ENCODE measurements at regions not wholly inside any gene's neighbourhood (a gene's known extent, or its start where the extent isn't known, plus 50 kb on each side); places are given as distances from the start of the nearest gene placed in this dataset.

DNA sequence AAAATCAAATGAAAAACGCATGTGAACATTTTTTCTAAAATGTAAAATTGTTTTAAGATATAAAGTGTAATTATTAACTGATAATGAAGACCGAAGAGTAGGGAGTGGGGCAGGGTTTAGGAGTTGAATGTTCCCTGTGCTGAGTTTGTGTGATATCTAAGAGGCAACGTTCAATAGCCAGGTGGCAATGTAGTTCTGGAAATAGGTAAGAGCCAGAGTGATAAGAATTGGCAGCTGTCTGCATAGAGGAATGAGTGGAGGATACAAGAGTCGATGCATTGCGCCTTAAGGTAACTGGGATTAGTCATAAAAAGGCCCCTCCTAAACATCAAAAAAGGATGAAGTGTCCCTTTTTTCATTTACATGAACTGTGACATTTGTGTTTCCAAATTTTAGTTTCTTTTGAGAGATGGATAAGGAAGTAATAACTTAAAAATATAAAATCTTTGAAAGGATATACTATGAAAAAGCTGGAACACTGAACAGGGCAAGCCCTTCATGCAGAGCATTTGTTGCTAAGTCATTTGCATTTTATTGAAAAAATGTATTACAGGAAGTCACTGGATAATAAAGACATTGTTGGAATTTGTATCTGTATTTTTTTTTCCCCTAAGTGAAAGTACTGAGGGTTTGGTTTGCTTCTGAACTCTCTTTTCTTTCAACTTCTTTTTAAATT is 659.3 kb downstream of the ACTL7B start:
- Histone ChIP-seq H3K36me3 (ENCODE audit: control insufficient read depth in 5 of 5, insufficient read depth in 5 of 5, low read length in 5 of 5) (no peaks in the 10 kb centered on the region), H3K27ac (ENCODE audit: low read depth, low read length) (no peak overlapping the region), H3K9me3 (ENCODE audit: control insufficient read depth in 5 of 5, low read length in 5 of 5) (peaks cover 0 to 5% (median 3%) of the 10 kb centered on the region in 5 donors), H3K4me3 (ENCODE audit: low read depth in 1 of 5, low read length in 5 of 5) (no peak overlapping the region), H3K9ac (ENCODE audit: low read length in 5 of 5) (no peak overlapping the region), H3K27me3 (ENCODE audit: control insufficient read depth in 5 of 5, insufficient read depth in 4 of 5, low read length in 5 of 5) (no peaks in the 10 kb centered on the region), H3K4me1 (ENCODE audit: control insufficient read depth in 5 of 5, insufficient read depth in 5 of 5, low read length in 5 of 5) (no peaks in the 10 kb centered on the region)

DNA sequence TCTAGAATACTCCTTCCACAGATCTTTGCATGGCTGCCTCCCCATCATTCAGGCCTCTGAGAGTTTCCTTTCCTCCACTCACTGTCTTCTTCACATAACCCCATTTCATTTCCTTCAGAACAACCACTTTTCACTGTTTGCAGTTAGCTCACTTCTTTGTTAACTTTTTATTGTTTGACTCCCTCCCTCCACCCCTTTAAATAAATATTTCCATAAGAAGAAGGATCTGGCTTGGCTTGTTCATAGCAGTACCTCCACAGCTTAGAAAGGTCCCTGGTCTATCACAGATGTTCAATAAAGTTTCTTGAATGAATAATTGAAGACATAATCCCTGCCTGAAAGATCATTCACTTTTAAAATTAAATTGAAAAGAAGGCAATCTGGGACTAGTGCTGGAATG is 661.6 kb downstream of the ACTL7B start:
- Histone ChIP-seq H3K9ac (ENCODE audit: low read length in 5 of 5) (no peak overlapping the region), H3K27ac (ENCODE audit: low read depth, low read length) (no peak overlapping the region), H3K4me3 (ENCODE audit: low read depth in 1 of 5, low read length in 5 of 5) (no peak overlapping the region), H3K36me3 (ENCODE audit: control insufficient read depth in 5 of 5, insufficient read depth in 5 of 5, low read length in 5 of 5) (no peaks in the 10 kb centered on the region), H3K9me3 (ENCODE audit: control insufficient read depth in 5 of 5, low read length in 5 of 5) (peaks cover 0 to under 1% (median 0%) of the 10 kb centered on the region in 5 donors), H3K4me1 (ENCODE audit: control insufficient read depth in 5 of 5, insufficient read depth in 5 of 5, low read length in 5 of 5) (no peaks in the 10 kb centered on the region), H3K27me3 (ENCODE audit: control insufficient read depth in 5 of 5, insufficient read depth in 4 of 5, low read length in 5 of 5) (no peaks in the 10 kb centered on the region)

DNA sequence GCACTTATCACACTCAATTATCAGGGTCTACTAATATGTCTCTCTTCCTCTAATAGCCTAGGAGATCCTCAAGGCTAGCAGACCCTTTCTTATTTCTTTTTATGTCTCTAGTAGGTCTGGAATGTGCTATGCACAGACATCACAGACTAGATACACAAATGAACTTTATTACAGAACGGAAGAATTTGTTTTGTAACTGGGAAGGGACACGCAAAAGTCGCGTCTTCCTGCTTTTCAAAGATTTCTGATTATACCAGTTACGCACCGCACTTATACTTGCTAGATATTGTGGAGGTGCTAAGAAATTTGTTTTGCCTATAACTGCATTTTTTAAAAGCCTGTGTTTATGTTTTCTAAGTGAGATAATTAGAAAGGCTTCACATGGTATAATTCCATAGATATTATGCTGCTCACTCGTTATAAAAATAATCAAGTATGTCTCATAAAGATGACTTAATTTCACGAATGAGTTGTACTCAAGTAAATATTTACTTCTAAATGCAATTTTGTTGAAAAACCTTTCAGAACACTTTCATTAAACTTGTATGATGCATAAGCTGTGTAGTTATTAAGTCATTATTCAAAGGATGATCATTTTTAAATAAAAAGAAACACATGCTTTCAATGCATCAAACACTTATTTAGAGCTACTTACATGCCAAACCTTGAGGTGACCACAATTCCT is 662.6 kb downstream of the ACTL7B start:
- H3K36me3 ChIP-seq (ENCODE audit: control insufficient read depth in 5 of 5, insufficient read depth in 5 of 5, low read length in 5 of 5) = no peaks in the 10 kb centered on the region
- H3K9me3 ChIP-seq (ENCODE audit: control insufficient read depth in 5 of 5, low read length in 5 of 5) = no peaks in the 10 kb centered on the region
- H3K27ac ChIP-seq (ENCODE audit: low read depth, low read length) = no peak overlapping the region
- H3K9ac ChIP-seq (ENCODE audit: low read length in 5 of 5) = no peak overlapping the region
- no peaks in the 10 kb centered on the region for H3K4me1 ChIP-seq (ENCODE audit: control insufficient read depth in 5 of 5, insufficient read depth in 5 of 5, low read length in 5 of 5)
- H3K27me3 ChIP-seq (ENCODE audit: control insufficient read depth in 5 of 5, insufficient read depth in 4 of 5, low read length in 5 of 5) = no peaks in the 10 kb centered on the region
- no peak overlapping the region for H3K4me3 ChIP-seq (ENCODE audit: low read depth in 1 of 5, low read length in 5 of 5)

DNA sequence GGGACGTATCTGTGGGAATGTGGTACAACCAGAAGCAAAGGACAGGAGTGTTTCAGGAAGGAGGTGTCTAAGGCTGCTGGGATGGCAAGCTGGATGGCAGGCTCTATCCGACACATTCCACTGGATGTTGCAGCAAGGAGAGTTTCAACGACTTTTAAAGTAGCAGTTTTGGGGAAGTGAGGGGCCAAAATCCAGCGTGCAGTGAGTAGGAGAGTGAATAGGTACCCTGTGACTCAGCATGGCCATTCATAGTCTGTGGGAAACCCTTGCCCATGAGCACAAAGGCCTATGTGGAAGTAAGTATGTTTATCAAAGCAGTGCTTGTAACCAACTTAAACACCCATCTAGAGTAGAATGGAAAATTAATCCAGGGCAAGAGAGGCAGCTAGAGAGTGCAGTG is 664.7 kb downstream of the ACTL7B start:
- H3K9ac ChIP-seq (ENCODE audit: low read length in 5 of 5) = no peak overlapping the region
- peaks cover 0 to 4% (median 2%) of the 10 kb centered on the region in 5 donors for H3K4me1 ChIP-seq (ENCODE audit: control insufficient read depth in 5 of 5, insufficient read depth in 5 of 5, low read length in 5 of 5)
- no peak overlapping the region for H3K27ac ChIP-seq (ENCODE audit: low read depth, low read length)
- H3K9me3 ChIP-seq (ENCODE audit: control insufficient read depth in 5 of 5, low read length in 5 of 5) = no peaks in the 10 kb centered on the region
- no peaks in the 10 kb centered on the region for H3K36me3 ChIP-seq (ENCODE audit: control insufficient read depth in 5 of 5, insufficient read depth in 5 of 5, low read length in 5 of 5)
- no peaks in the 10 kb centered on the region for H3K27me3 ChIP-seq (ENCODE audit: control insufficient read depth in 5 of 5, insufficient read depth in 4 of 5, low read length in 5 of 5)
- no peak overlapping the region for H3K4me3 ChIP-seq (ENCODE audit: low read depth in 1 of 5, low read length in 5 of 5)

GRCh38 chr9:108188976-108189375 is 666.8 kb downstream of the ACTL7B start:
- no peaks in the 10 kb centered on the region for H3K9me3 ChIP-seq (ENCODE audit: control insufficient read depth in 5 of 5, low read length in 5 of 5)
- H3K27ac ChIP-seq (ENCODE audit: low read depth, low read length) = no peak overlapping the region
- no peak overlapping the region for H3K4me3 ChIP-seq (ENCODE audit: low read depth in 1 of 5, low read length in 5 of 5)
- H3K36me3 ChIP-seq (ENCODE audit: control insufficient read depth in 5 of 5, insufficient read depth in 5 of 5, low read length in 5 of 5) = no peaks in the 10 kb centered on the region
- no peaks in the 10 kb centered on the region for H3K27me3 ChIP-seq (ENCODE audit: control insufficient read depth in 5 of 5, insufficient read depth in 4 of 5, low read length in 5 of 5)
- peaks cover 0 to 7% (median 4%) of the 10 kb centered on the region in 5 donors for H3K4me1 ChIP-seq (ENCODE audit: control insufficient read depth in 5 of 5, insufficient read depth in 5 of 5, low read length in 5 of 5)
- no peak overlapping the region for H3K9ac ChIP-seq (ENCODE audit: low read length in 5 of 5)

DNA sequence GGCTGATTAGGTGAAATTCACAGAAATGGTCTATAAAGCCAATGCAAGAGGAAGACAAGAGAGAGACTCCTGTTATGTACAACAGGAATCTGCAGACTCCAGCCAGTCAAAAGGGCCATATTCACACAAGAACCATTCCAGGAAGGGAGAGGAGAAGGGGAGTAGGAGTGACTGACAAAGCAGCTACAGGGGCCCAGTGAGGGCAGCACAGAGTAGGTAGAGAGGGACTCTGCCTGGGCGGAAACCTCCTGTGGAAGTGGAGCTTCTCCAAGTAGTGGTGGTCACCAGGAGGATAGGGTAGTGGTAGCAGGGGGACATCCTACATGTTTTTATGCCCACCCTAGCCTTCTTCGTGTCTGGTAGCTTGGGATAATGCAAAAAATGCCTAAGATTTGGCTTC is 667.3 kb downstream of the ACTL7B start:
- Histone ChIP-seq H3K4me1 (ENCODE audit: control insufficient read depth in 5 of 5, insufficient read depth in 5 of 5, low read length in 5 of 5) (peaks cover 0 to 7% (median 4%) of the 10 kb centered on the region in 5 donors), H3K9ac (ENCODE audit: low read length in 5 of 5) (no peak overlapping the region), H3K4me3 (ENCODE audit: low read depth in 1 of 5, low read length in 5 of 5) (no peak overlapping the region), H3K27me3 (ENCODE audit: control insufficient read depth in 5 of 5, insufficient read depth in 4 of 5, low read length in 5 of 5) (no peaks in the 10 kb centered on the region), H3K27ac (ENCODE audit: low read depth, low read length) (no peak overlapping the region), H3K36me3 (ENCODE audit: control insufficient read depth in 5 of 5, insufficient read depth in 5 of 5, low read length in 5 of 5) (no peaks in the 10 kb centered on the region), H3K9me3 (ENCODE audit: control insufficient read depth in 5 of 5, low read length in 5 of 5) (no peaks in the 10 kb centered on the region)

GRCh38 chr9:108186642-108187395 is 669.0 kb downstream of the ACTL7B start:
- Histone ChIP-seq H3K9me3 (ENCODE audit: control insufficient read depth in 5 of 5, low read length in 5 of 5) (no peaks in the 10 kb centered on the region), H3K4me3 (ENCODE audit: low read depth in 1 of 5, low read length in 5 of 5) (no peak overlapping the region), H3K36me3 (ENCODE audit: control insufficient read depth in 5 of 5, insufficient read depth in 5 of 5, low read length in 5 of 5) (no peaks in the 10 kb centered on the region), H3K27ac (ENCODE audit: low read depth, low read length) (no peak overlapping the region), H3K9ac (ENCODE audit: low read length in 5 of 5) (no peak overlapping the region), H3K27me3 (ENCODE audit: control insufficient read depth in 5 of 5, insufficient read depth in 4 of 5, low read length in 5 of 5) (no peaks in the 10 kb centered on the region), H3K4me1 (ENCODE audit: control insufficient read depth in 5 of 5, insufficient read depth in 5 of 5, low read length in 5 of 5) (peaks cover 0 to 7% (median 4%) of the 10 kb centered on the region in 5 donors)

GRCh38 chr9:108185613-108186012 is 670.2 kb downstream of the ACTL7B start:
- H3K27ac ChIP-seq (ENCODE audit: low read depth, low read length) = no peak overlapping the region
- no peaks in the 10 kb centered on the region for H3K27me3 ChIP-seq (ENCODE audit: control insufficient read depth in 5 of 5, insufficient read depth in 4 of 5, low read length in 5 of 5)
- H3K4me3 ChIP-seq (ENCODE audit: low read depth in 1 of 5, low read length in 5 of 5) = no peak overlapping the region
- H3K4me1 ChIP-seq (ENCODE audit: control insufficient read depth in 5 of 5, insufficient read depth in 5 of 5, low read length in 5 of 5) = peaks cover 0 to 7% (median 4%) of the 10 kb centered on the region in 5 donors
- H3K9me3 ChIP-seq (ENCODE audit: control insufficient read depth in 5 of 5, low read length in 5 of 5) = no peaks in the 10 kb centered on the region
- H3K36me3 ChIP-seq (ENCODE audit: control insufficient read depth in 5 of 5, insufficient read depth in 5 of 5, low read length in 5 of 5) = no peaks in the 10 kb centered on the region
- H3K9ac ChIP-seq (ENCODE audit: low read length in 5 of 5) = no peak overlapping the region

DNA sequence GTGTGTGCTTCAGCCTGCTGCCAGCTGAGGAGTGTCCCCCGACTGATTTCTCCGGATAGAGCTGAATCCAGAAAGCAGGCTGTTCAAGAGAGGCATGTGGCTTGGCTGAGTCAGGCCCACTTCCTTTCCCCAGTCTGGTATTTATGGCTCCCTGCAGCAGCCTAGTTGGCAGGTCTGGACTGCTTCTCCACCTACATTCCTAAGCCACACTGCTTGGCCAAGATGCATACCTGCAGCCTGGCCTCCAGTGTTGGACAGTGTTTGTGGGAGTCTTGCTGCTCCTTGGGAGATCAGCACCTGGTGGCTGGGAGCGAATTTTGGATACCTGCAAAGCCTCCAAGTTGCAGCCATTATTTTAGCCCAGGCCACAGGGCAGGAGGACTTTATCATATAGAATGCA is 670.8 kb downstream of the ACTL7B start:
- no peaks in the 10 kb centered on the region for H3K27me3 ChIP-seq (ENCODE audit: control insufficient read depth in 5 of 5, insufficient read depth in 4 of 5, low read length in 5 of 5)
- H3K36me3 ChIP-seq (ENCODE audit: control insufficient read depth in 5 of 5, insufficient read depth in 5 of 5, low read length in 5 of 5) = no peaks in the 10 kb centered on the region
- H3K4me1 ChIP-seq (ENCODE audit: control insufficient read depth in 5 of 5, insufficient read depth in 5 of 5, low read length in 5 of 5) = peaks cover 0 to 7% (median 4%) of the 10 kb centered on the region in 5 donors
- no peak overlapping the region for H3K9ac ChIP-seq (ENCODE audit: low read length in 5 of 5)
- no peak overlapping the region for H3K27ac ChIP-seq (ENCODE audit: low read depth, low read length)
- H3K4me3 ChIP-seq (ENCODE audit: low read depth in 1 of 5, low read length in 5 of 5) = no peak overlapping the region
- no peaks in the 10 kb centered on the region for H3K9me3 ChIP-seq (ENCODE audit: control insufficient read depth in 5 of 5, low read length in 5 of 5)

- Histone ChIP-seq H3K27ac (ENCODE audit: low read depth, low read length) (no peak overlapping the region), H3K36me3 (ENCODE audit: control insufficient read depth in 5 of 5, insufficient read depth in 5 of 5, low read length in 5 of 5) (no peaks in the 10 kb centered on the region), H3K4me3 (ENCODE audit: low read depth in 1 of 5, low read length in 5 of 5) (no peak overlapping the region), H3K27me3 (ENCODE audit: control insufficient read depth in 5 of 5, insufficient read depth in 4 of 5, low read length in 5 of 5) (no peaks in the 10 kb centered on the region), H3K9me3 (ENCODE audit: control insufficient read depth in 5 of 5, low read length in 5 of 5) (no peaks in the 10 kb centered on the region), H3K9ac (ENCODE audit: low read length in 5 of 5) (no peak overlapping the region), H3K4me1 (ENCODE audit: control insufficient read depth in 5 of 5, insufficient read depth in 5 of 5, low read length in 5 of 5) (peaks cover 0 to 7% (median 4%) of the 10 kb centered on the region in 5 donors)
These were observed 671.8 kb downstream of the ACTL7B start for GRCh38 chr9:108184009-108184408.

Measured in subcutaneous abdominal adipose tissue (tissue), 5 donors.